ENCODE measurements at regions not wholly inside any gene's neighbourhood (a gene's known extent, or its start where the extent isn't known, plus 50 kb on each side); places are given as distances from the start of the nearest gene placed in this dataset.

GRCh38 chr14:55819610-55820304 lies 239.8 kb downstream of the KTN1 start:
- Histone ChIP-seq H3K4me3 (ENCODE audit: severe bottlenecking) (no peak overlapping the region), H3K4me1 (ENCODE audit: insufficient read depth, poor library complexity, severe bottlenecking) (no peaks in the 10 kb centered on the region), H3K27me3 (ENCODE audit: insufficient read depth, poor library complexity, severe bottlenecking) (no peaks in the 10 kb centered on the region), H3K9me3 (ENCODE audit: severe bottlenecking) (peaks cover 2% of the 10 kb centered on the region), H3K36me3 (ENCODE audit: low read depth) (no peaks in the 10 kb centered on the region), H3K27ac (ENCODE audit: poor library complexity, severe bottlenecking) (no peak overlapping the region)
- TF ChIP-seq, protein P1, sequence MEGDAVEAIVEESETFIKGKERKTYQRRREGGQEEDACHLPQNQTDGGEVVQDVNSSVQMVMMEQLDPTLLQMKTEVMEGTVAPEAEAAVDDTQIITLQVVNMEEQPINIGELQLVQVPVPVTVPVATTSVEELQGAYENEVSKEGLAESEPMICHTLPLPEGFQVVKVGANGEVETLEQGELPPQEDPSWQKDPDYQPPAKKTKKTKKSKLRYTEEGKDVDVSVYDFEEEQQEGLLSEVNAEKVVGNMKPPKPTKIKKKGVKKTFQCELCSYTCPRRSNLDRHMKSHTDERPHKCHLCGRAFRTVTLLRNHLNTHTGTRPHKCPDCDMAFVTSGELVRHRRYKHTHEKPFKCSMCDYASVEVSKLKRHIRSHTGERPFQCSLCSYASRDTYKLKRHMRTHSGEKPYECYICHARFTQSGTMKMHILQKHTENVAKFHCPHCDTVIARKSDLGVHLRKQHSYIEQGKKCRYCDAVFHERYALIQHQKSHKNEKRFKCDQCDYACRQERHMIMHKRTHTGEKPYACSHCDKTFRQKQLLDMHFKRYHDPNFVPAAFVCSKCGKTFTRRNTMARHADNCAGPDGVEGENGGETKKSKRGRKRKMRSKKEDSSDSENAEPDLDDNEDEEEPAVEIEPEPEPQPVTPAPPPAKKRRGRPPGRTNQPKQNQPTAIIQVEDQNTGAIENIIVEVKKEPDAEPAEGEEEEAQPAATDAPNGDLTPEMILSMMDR (IDR thresholded peaks at IDR 0.05; ENCODE audit: poor library complexity, severe bottlenecking): no peak
- ATAC-seq (ENCODE audit: low read depth) (no peak), DNase-seq (ENCODE audit: low spot score) (no peak)

DNA sequence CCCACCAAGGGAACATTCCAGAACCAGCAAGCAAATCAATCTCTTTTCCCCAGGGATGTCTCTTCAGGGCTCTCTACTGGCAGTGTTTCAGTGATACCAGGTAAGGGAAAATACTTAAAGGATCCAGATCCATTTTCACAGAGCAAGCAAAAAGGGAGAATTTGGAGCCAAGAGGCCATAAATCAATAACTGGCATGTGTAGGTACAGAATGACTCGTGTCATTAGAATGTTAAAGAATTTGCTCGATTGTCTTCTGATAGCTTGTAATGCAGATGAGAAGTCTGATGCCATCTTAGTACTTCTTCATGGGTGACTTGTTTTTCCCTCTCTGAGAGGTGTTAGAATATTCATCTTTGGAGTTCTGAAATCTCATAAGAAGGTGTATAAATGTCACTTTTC lies 242.9 kb downstream of the KTN1 start:
- peaks cover 2% of the 10 kb centered on the region for H3K9me3 ChIP-seq (ENCODE audit: severe bottlenecking)
- H3K36me3 ChIP-seq (ENCODE audit: low read depth): no peaks in the 10 kb centered on the region
- no peak overlapping the region for H3K4me3 ChIP-seq (ENCODE audit: severe bottlenecking)
- TF ChIP-seq, protein P1 (IDR thresholded peaks at IDR 0.05; ENCODE audit: poor library complexity, severe bottlenecking): no peak
- no peak for ATAC-seq (ENCODE audit: low read depth)
- no peak overlapping the region for H3K27ac ChIP-seq (ENCODE audit: poor library complexity, severe bottlenecking)
- no peaks in the 10 kb centered on the region for H3K27me3 ChIP-seq (ENCODE audit: insufficient read depth, poor library complexity, severe bottlenecking)
- H3K4me1 ChIP-seq (ENCODE audit: insufficient read depth, poor library complexity, severe bottlenecking): no peaks in the 10 kb centered on the region
- DNase-seq (ENCODE audit: low spot score): no peak

- ATAC-seq (ENCODE audit: low read depth) (peak; percentile 100), DNase-seq (ENCODE audit: low spot score) (no peak)
- H3K4me1 ChIP-seq (ENCODE audit: insufficient read depth, poor library complexity, severe bottlenecking): peaks cover 12% of the 10 kb centered on the region
- H3K36me3 ChIP-seq (ENCODE audit: low read depth): no peaks in the 10 kb centered on the region
- TF ChIP-seq, protein P1 (IDR thresholded peaks at IDR 0.05; ENCODE audit: poor library complexity, severe bottlenecking): no peak
- no peak overlapping the region for H3K4me3 ChIP-seq (ENCODE audit: severe bottlenecking)
- peak overlapping the region; percentile 16 for H3K27ac ChIP-seq (ENCODE audit: poor library complexity, severe bottlenecking)
- H3K27me3 ChIP-seq (ENCODE audit: insufficient read depth, poor library complexity, severe bottlenecking): no peaks in the 10 kb centered on the region
- H3K9me3 ChIP-seq (ENCODE audit: severe bottlenecking): no peaks in the 10 kb centered on the region
Observed at GRCh38 chr14:55832122-55832911, 252.3 kb downstream of the KTN1 start.

GRCh38 chr14:55832974-55833373 lies 253.0 kb downstream of the KTN1 start:
- H3K36me3 ChIP-seq (ENCODE audit: low read depth): no peaks in the 10 kb centered on the region
- H3K9me3 ChIP-seq (ENCODE audit: severe bottlenecking): no peaks in the 10 kb centered on the region
- ATAC-seq (ENCODE audit: low read depth): no peak
- peaks cover 12% of the 10 kb centered on the region for H3K4me1 ChIP-seq (ENCODE audit: insufficient read depth, poor library complexity, severe bottlenecking)
- H3K27me3 ChIP-seq (ENCODE audit: insufficient read depth, poor library complexity, severe bottlenecking): no peaks in the 10 kb centered on the region
- no peak overlapping the region for H3K27ac ChIP-seq (ENCODE audit: poor library complexity, severe bottlenecking)
- H3K4me3 ChIP-seq (ENCODE audit: severe bottlenecking): no peak overlapping the region
- TF ChIP-seq, protein P1 (IDR thresholded peaks at IDR 0.05; ENCODE audit: poor library complexity, severe bottlenecking): no peak
- DNase-seq (ENCODE audit: low spot score): no peak

GRCh38 chr14:55834390-55834789 lies 254.4 kb downstream of the KTN1 start:
- ATAC-seq (ENCODE audit: low read depth) (no peak), DNase-seq (ENCODE audit: low spot score) (no peak)
- no peaks in the 10 kb centered on the region for H3K9me3 ChIP-seq (ENCODE audit: severe bottlenecking)
- no peaks in the 10 kb centered on the region for H3K27me3 ChIP-seq (ENCODE audit: insufficient read depth, poor library complexity, severe bottlenecking)
- H3K4me3 ChIP-seq (ENCODE audit: severe bottlenecking): no peak overlapping the region
- TF ChIP-seq, protein P1 (IDR thresholded peaks at IDR 0.05; ENCODE audit: poor library complexity, severe bottlenecking): no peak
- peaks cover 12% of the 10 kb centered on the region for H3K4me1 ChIP-seq (ENCODE audit: insufficient read depth, poor library complexity, severe bottlenecking)
- no peak overlapping the region for H3K27ac ChIP-seq (ENCODE audit: poor library complexity, severe bottlenecking)
- no peaks in the 10 kb centered on the region for H3K36me3 ChIP-seq (ENCODE audit: low read depth)

Measured in RWPE2 (cell line).